ENCODE measurements at regions not wholly inside any gene's neighbourhood (a gene's known extent, or its start where the extent isn't known, plus 50 kb on each side); places are given as distances from the start of the nearest gene placed in this dataset.

DNA sequence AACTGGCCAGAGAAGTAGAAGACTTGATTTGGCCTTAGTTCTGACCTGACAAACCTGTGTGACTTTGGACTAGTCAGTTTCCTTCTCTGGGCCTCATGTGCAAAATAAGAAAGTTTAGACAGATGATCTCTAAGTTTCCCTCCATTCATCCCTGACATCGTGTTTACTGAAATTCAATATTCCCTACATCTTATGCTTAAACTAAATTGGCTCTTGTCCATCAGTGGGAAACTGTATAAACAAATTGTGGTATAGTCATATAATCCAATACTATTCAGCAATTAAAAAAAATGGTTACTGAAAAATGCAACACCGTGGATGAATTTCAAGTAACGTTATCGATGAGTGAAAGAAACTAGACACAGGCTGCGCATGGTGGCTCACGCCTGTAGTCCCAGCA is 64.4 kb upstream of the HRH1 start:
- DNase-seq = no peak

DNA sequence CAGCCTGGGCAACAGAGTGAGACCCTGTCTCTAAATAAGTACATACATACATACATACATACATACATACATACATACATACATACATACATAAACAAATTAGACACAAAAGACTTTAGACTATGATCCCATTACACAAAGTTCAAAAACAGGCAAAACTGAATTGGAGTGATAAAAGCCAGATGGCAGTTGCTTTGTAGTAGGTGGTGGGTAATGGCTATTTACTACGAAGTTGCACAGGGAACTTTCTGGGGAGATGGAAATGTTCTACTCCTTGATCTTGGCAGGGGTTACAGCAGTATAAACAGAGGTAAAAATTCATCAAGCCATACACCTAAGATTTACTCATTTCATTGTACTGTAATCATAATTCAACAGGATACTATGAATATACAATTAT is 63.7 kb upstream of the HRH1 start:
- DNase-seq = no peak

DNA sequence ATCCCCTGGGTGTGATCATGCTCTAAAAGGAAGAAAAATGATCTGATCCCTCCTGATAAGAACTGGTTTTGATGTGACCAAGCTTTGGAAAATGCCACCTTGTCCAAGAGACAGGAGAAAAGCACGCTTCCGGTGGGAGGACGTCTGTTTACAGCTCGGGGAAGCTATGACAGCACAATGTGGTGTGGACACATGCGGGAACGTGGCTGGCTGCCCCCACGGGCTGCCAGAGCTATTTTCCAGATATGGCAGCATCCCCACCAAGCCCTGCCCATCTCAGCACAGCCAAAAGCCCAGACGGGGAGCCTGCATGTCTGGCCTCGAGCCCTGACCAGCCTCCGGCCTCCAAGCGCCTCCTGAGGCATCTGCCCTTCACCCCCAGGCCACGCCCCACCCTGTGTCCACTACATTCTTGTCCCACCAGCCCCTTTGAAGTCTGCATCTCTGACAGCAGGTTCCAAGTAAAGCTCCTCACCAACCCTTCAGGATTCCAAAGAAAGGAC is 63.2 kb upstream of the HRH1 start:
- no peak for DNase-seq

DNA sequence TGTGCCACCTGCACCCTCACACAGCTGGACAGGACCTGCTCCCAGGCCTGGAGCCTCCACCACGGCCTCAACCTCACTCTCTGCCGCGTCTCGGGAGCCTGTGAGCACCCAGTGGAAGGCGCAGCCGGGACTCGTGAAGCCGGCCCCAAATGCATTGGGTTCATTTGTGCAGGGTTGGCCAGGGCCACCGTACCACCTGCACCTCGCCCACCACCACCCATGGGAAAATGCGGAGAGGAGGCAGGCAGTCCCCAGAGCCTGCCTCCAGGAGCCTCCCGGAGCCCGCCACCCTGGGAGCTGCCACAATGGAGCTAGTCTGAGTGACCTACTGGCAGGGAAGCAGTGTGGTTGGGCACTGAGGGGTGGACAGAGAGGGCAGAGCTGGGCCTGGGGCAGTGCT is 62.5 kb upstream of the HRH1 start:
- DNase-seq = no peak

DNA sequence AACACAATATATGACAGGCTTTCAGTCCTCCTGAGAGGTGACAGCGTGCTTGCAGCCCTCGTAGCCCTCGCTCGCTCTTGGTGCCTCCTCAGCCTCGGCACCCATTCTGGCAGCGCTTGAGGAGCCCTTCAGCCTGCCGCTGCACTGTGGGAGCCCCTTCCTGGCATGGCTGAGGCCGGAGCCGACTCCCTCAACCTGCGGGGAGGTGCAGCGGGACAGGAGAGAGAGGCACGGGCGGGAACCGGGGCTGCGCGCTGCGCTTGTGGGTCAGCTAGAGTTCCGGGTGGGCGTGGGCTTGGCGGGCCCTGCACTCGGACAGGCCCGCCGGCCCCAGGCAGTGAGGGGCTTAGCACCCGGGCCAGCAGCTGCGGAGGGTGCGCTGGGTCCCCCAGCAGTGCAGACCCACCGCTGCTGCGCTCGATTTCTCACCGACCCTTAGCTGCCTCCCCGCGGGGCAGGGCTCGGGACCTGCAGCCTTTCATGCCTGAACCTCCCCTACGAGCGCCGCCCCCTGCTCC is 60.4 kb upstream of the HRH1 start:
- no peak for DNase-seq

DNA sequence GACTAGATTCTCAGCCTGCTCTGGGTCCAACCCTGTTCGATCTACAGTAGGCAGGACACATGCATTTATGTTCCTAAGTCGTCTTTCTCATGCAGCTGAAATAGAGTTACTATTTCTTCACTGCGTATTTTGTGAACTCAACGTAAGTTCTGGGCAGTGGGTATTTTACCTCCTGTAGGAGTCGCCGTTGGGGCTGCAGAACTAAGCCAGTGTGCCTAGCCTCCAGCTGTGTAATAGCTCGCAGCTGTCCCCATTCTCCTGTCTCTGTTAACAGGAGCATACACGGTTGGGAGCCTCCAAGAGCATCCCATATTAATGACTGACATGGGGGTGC is 58.4 kb upstream of the HRH1 start:
- no peak for DNase-seq

- DNase-seq = peak in 1 of 2 donors; percentile 25
Measured at GRCh38 chr3:11096266-11097139, 57.8 kb upstream of the HRH1 start.

GRCh38 chr3:11099306-11099705 is 55.0 kb upstream of the HRH1 start:
- no peak for DNase-seq

Measured in CD4-positive, alpha-beta T cell treated with Interleukin-4 for 1 hour (primary cell).